ENCODE measurements at regions not wholly inside any gene's neighbourhood (a gene's known extent, or its start where the extent isn't known, plus 50 kb on each side); places are given as distances from the start of the nearest gene placed in this dataset.

DNA sequence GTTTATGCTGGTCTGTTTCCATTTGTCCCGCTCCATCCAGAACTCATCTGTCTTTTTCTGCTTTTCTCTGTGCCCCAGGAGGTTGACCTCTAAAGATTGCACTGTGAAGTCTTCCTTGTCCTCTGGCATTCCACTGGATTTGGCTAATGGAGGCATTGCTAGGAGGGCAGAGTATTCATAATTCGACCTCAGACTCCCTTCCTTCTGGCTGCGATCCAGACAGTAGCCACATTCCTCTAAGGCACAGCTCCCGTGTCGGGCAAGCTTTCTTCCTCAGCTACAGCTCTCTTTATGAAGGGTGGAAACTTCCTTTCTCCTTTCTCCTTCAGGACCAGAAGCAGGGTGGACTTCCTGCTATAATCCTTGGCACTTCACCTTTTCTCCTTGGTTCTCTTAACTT lies 175.9 kb downstream of the BAMBI start:
- DNase-seq (ENCODE audit: low read depth in 4 of 4, low spot score in 3 of 4), result no peak

DNA sequence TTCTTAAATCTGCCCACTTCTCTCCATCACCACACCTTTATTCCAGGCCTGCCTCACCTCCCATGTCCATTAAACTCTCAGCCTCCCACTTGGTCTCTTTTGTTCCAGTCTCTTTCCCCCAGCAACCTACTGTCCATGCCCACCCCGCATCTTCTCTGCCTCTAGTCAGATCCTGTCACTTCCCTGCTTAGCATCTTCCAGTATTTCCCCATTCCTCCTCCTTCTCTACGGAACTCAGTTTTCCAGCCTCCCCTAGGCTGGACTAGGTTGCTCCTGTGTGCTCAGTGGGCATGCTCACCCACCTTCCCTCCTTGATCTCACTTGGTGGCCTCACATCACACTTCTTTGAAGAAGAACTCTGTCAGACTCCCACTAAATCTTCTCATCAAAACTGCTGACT lies 179.8 kb downstream of the BAMBI start:
- DNase-seq (ENCODE audit: low read depth in 4 of 4, low spot score in 3 of 4), result no peak

DNA sequence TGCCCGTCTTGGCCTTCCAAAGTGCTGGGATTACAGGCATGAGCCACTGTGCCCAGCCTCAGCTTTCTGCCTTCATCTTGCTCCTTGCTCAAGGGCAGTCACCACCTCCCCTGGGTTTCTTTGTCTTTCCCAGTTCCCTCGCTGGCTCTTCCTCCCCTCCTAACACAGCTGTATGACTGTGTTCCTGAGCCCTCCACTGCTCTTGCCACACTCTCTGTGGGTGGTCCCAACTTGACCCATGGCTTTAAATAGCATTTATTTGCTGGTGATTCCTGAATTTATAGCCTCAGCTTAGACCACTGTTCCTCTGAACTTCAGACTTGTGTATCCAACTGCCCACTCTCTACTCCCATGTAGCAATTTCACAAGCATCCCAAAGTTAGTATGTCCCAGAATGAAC lies 181.3 kb downstream of the BAMBI start:
- no peak for DNase-seq (ENCODE audit: low read depth in 4 of 4, low spot score in 3 of 4)

DNA sequence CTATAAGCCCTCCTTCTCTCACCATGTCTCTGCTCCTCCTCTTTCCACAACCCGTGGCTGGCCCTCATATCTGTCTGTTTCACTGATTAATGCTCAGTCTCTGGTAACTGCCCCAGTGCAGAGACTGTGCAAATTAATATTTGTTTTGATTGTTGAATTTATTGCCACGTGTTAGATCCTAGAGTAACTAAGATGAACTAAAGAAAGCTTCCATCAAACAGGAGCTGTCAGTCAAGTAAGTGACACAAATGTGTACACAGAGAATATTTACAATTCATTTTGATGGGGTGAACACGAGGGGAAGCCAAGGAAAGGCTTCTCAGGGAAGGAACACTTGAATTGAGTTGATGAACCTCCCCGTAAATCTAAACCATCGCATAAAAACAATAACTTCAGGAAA lies 182.5 kb downstream of the BAMBI start:
- no peak for DNase-seq (ENCODE audit: low read depth in 4 of 4, low spot score in 3 of 4)

DNA sequence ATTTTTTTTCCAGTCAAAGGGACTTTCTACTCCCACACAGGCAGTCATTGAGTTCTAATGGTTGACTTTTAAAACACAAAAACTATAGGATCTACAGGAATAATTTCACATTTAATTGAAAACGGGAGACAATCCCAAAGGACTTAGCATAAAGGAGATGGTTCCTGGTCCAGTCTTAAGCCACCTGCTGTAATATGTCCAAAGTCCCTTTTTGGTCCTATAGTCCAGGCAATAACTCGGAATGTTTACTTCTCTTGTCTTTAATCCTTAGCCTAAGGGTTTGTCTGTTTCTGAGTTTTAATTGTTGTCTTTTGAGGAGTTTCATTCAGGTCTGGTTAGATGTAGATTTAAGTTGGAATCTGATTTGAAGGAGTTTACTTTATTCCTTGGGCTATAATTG lies 184.9 kb downstream of the BAMBI start:
- DNase-seq (ENCODE audit: low read depth in 4 of 4, low spot score in 3 of 4), result no peak

DNA sequence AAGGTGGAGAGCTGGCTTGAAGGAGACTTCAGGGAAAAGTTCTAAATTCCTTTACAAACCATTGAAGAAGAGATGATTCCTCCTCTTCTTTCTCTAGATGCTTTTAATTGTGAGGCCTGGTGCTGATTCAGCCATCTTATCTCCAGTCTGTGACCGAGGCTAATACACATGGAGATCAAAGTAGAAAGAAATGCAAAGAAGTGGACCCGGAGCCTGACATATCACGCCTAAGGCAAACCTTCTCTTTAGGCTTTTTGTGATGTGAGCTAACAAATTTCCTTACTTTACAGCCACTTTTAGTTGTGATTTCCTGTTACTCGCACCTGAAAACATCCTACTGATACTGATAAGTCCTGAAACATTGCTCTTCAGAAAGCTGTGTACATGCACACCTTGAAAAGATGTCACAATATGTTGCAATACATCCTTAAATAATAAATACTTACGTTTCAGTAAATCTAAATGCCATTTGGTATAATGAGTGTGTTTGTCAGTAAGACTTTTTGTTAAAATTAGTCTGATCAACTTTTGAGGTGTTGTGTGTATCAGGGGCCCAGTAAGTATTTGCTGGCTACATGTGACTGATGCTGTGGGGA lies 192.4 kb downstream of the BAMBI start:
- no peak for DNase-seq (ENCODE audit: low read depth in 4 of 4, low spot score in 3 of 4)

DNA sequence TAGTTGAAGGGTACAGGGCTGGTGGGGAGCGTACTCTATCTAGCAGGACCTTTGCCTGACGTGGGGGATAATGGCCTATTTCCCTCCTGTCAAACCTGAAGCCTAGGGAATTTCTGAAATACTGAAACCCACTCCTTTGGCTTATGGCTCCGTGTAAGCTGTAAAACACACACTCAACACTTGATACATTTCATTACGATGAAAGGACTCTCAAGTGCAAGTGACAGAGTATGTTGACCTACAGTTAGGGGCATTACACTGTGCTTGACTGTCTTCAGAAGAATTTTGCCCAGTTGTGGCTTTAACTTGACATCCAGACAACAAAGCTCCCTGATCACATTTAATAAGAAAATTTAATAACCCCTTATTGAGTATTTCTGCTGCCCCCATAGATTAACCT lies 194.3 kb downstream of the BAMBI start:
- no peak for DNase-seq (ENCODE audit: low read depth in 4 of 4, low spot score in 3 of 4)

DNA sequence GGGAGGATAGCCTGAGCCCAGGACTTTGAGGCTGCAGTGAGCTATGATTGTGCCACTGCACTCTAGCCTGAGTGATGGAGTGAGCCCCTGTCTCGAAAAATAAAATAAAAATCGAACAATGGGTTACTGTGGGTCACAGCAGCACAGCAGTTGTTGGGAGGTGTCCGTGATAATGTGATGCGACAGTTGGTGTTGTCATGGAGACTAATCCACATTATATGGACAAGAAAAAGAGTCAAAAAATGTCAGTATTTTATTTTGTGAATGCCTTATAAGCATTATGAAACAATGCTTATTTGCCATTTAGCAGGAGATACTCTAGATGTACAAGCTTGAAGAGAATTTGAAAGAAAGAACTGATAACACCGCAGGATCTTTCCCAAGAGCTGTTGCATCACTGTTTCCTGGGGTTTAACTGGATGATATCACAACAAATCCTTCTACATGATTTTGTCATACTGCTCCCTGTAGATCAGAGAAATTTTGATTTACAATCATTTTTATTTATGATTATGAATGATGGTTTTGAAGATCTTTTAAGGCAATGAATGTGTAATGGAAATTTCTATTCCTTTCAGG lies 195.4 kb downstream of the BAMBI start:
- no peak for DNase-seq (ENCODE audit: low read depth in 4 of 4, low spot score in 3 of 4)

DNA sequence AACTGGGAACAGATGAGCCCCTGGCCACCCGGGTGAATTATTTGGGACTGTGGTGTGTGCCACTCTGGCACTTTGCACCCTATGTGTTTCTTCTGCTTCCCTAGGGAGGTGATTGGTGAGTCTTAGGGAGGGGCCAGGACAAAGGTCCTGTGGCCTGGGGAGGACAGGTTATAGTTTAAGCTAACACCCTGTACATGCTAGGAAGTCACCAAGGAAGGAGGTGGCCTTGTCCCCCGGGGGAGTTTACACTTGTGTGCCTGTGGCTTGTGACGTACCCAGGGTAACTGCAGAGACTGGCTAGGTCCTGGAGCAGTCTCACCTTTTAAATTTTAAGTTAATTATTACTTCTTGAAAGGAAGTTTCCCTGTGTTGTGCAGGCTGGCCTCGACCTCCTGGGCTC lies 196.2 kb downstream of the BAMBI start:
- DNase-seq (ENCODE audit: low read depth in 4 of 4, low spot score in 3 of 4), result no peak

DNA sequence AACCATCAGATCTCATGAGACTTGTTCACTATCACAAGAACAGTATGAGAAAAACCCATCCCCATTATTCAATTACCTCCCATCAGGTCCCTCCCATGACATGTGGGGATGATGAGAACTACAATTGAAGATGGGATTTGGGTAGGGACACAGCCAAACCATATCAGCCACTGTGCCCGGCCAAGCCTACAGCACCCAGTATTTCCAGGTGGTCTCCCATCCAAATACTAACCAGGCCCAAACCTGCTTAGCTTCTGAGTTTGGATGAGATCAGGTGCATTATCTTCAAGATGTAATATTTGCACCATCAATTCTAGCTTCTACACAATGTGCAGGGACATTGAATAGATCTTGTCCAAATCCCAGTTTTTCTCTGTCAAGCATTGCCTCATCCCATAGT lies 196.9 kb downstream of the BAMBI start:
- DNase-seq (ENCODE audit: low read depth in 4 of 4, low spot score in 3 of 4), result no peak

DNA sequence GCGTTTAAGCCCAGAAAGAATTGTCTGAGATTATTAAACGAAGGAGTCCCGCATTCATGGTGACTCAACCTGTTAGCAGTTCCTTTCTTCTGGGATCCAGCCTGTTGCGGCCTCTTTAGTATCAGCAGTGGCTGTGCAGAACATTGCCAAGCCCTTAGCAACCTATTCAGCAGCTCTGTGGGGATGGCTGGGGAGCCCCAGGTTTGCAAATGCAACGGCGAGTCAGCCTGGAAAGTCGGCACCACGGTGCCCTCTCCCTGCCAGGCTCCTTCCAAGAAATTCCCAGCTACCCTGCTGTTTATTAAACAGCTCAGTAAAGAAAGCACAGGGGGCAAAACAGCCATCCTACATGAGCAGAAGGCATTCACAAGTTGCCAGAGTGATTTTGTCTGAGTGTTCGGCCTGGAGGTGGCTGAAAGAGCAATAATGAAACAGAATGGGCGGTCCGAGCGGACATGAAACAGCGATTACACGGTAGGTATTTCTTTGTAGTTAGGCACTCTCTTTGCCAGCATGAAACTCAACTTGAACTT lies 198.3 kb downstream of the BAMBI start:
- no peak for DNase-seq (ENCODE audit: low read depth in 4 of 4, low spot score in 3 of 4)

DNA sequence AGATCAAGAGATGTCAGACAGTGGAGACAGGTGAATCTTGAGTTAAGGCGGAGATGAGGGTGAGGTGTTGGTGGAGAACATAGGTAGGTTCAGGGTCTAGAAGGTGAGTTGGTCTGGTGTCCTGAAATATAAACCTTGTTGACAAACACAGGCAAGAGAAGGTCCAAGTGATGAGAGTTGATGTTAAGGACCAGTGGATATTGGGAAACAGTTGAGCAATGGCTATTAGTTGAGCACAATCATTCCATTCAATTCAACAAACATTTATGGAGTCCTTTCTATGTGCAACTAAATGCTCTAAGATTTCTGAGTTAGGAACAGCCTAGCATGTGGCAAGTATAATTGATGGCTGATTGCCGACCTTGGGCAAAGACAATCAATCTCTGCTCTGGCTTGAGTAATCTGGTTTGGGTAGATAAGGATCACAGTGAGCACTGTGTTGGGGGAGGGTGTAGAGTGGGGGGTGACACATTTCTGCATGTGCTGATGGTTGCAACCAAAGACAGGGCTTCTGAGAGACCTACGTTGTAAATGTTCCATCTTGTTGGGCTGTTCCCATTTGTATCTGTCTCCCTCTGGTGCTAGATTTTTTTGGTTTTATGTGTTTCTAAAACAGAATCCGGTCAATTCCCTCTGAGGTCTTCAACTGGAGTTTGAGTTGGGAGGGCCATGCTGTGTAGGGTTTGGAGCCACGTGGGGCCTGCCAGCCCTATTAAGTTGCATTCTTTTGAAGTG lies 201.1 kb downstream of the BAMBI start:
- DNase-seq (ENCODE audit: low read depth in 4 of 4, low spot score in 3 of 4), result no peak

DNA sequence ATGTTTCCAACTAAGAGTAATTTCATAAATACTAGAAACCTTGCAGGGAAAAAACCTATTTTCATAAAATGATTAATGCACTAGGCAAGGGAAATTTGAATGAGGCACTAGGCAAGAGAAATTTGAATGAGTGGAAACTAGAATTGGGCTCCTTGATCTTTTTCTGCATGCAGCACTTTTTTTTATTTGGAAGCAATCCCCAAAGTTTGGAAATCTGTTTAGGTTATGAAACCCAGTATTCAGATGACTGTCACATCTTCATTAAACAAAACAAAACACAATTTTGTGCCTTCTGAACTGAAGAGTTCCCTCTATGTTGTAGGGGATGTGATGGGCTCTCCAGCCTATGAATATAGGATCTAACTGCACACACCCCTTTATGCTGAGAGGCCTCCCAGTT lies 201.9 kb downstream of the BAMBI start:
- no peak for DNase-seq (ENCODE audit: low read depth in 4 of 4, low spot score in 3 of 4)

DNA sequence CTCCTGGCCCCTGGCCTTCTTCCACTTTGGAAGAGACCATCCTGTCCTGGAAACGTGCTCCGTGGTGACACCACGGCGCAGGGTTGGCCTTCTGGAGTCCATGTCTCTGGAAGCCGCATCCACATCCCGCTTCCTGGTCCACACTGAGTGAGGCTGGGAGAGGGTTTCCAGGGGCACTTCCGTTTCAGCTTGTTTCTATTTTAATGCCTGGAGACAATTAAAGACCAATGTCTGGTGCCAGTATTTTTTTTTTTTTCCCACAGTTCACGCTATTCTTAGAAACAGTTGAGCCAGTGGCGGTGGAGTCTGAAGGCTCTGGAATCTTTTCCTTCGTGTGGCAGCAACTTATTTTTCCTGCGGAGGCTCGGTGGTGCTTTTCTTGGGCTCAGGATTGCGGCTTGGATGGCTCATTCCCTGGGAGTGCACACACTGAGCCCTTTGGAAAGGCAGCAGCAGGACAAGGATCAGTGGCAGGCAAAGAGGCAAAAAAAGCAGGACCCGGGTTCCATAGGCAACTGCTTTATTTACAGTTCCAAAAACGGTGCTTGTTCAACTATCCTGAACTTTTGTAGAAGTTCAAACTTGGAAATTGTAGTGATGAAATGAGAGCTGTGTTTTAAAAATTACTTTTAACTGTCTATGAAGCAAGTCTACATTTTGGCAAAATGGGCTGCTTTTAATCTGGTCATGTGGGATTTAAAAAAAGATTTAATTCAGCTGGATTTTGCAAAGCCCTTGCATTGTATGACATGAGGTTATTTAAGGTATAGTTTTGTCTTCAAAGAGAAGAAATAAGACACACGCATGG lies 202.8 kb downstream of the BAMBI start:
- DNase-seq (ENCODE audit: low read depth in 4 of 4, low spot score in 3 of 4), result no peak

DNA sequence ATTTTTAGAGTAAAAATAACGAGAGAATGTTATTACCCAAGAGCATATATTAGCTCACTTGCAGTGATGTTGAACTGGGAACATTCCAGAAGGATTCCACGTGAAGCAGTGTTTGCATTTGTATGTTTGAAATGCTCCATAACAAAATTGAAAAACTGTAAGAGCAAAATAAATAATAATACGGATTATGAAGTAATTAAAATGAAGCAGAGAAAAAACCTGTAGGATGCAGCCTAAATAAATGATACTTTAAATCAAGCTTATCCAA lies 203.3 kb downstream of the BAMBI start:
- DNase-seq (ENCODE audit: low read depth in 4 of 4, low spot score in 3 of 4), result no peak

DNA sequence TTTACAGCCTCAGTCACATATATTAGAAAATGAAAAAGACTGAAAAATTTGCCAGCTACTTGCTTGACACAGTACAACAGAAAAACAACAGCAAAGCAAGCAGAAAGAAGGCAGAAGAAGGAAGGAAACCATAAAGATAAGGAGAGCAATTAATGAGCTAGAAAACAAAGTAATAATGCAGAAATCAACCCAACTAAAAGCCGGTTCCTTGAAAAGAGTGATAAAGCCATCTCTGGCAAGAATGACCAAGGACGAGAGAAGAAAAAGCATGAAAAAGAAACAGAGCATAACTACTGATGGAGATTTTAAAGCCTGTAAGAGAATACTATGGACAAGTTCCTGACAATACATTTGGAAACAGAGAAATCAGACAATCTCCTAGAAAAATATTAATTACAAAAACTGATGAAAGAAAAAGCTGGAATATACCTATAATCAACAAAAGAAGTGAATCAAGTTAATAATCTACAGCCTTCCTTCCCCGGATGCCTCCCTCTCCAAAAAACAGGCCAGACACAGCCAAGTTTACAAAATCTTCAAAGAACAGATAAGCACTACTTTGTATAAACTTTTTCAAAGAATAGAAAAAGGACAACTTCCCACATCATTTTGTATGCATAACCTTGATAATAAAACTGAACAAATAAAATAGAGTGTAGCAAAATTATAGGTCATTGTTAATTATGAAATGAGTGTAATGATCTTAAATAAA lies 204.0 kb downstream of the BAMBI start:
- no peak for DNase-seq (ENCODE audit: low read depth in 4 of 4, low spot score in 3 of 4)

DNA sequence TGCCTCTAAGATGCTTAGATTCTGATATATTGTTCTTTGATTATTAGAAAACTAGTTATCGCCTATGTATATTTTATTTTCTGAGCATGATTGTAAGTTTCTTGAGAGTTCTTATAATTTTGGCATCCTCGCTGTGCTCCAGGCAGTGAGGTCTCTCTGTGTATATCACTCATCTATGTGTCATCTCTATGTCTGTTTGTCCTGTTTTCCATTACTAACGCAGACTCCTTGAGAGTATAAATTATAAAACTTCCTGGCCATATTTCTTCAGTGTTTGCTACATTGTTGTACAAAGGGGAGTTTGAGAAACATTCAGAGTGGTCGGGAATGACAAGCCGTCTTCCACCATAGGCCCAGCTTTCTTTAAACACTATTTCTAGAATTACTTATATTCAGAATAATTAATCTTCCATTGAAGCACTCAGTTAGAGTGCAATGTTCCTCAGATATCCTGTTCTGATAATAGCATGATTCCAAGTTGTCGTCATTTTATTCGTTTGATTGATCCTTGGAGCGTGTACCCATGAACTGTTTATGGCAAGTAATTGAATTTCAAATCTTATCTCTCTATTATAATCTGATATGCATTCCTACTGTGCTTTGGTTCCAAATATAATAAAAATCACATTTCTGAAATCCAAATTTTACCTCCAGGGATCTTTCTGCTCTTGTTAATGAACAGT lies 206.6 kb downstream of the BAMBI start:
- no peak for DNase-seq (ENCODE audit: low read depth in 4 of 4, low spot score in 3 of 4)

DNA sequence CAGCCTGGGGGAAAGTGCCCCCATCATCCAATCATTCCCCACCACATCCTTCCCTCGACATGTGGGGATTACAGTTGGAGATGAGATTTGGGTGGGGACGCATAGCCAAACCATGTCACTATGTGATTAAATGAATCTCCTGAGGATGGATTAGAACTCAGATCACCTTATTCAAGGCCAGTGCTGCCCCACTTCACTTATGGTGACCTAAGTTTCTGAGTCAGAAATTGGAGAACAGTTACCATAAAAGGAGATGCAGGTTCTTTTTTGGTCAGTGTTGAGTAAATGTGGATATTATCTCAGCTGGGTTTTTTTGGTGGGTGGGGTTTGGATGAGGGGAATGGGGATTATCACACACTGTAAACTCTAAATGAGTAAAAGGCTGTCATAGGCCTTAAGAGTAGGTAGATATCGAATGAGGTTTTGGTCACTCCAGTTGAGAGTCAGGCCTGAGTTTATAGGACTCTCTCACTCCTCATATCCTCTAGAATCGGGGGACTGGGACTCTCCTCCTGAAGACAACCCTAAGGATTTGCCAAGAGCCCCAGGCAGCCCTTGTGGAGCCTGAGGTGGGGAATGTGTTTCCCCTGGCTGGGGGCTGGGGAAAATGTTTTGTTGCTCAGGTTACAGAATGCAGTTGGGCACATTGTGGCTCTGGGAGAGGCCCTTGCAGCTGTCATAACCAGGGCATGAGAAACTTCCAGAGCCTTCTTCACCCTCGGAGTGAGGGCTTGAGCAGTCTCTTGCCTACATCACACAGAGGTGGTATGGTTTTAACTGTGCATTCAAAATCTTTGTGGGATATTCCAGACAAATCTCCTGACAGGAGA lies 213.0 kb downstream of the BAMBI start:
- DNase-seq (ENCODE audit: low read depth in 4 of 4, low spot score in 3 of 4), result no peak

DNA sequence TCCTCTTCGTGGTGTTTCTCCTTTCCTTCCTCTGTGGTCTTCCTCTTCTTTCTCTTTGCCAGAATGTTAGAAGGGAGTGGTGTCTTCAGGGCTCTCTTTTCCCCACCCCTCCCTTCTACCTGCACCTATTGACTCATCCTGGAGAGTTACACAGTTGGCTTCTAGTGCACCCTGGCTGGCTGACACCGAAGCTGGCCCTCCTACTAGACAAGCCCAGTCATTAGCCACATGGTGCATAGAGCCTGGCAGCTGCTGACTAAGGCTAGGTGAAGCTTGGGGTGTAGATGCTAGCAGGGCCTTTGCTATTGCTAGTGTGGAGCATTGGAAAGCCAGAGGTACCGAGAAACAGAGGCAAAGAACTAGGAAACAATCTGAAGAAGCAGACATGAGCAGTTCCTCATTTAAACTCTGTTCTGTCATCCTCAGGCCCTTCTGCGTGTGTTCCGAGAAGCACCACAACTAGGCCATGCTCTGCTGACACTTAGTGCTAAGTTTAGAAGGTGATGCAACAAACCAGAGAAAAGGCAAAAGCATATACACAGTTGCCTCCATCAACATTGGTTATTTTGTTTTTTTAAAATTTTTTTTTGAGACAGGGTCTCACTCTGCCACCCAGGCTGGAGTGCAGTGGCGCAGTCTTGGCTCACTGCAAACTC lies 213.9 kb downstream of the BAMBI start:
- no peak for DNase-seq (ENCODE audit: low read depth in 4 of 4, low spot score in 3 of 4)

Data from left renal pelvis (tissue), 4 donors.